Skin of body (tissue), 1 donor: ENCODE measurements at regions not wholly inside any gene's neighbourhood (a gene's known extent, or its start where the extent isn't known, plus 50 kb on each side); places are given as distances from the start of the nearest gene placed in this dataset.

Experiments used
- DNase-seq: peaks from one replicate; lab custom pipeline; 2025; lab: John Stamatoyannopoulos, UW

DNA sequence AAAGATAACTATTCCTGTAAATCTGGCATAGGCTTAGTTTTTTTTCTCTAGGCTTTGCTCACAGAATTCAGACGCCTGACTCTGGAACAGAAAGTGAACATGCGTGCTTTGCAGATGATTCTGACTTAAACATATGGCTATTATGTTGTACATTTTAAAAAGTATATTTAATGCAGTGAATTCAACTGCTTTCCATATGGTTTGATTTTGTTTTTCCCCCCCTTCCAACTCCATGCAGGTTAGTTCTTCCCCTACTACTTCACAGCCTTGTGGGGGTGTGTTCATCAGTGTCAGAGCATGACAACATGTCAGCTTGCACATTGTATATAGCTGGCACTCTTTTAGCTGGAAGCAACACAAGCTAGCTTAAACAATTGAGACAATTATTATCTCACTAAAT, 226.8 kb downstream of the TMEM167A start:
- DNase-seq: peak; percentile 71

- no peak for DNase-seq
Measured at GRCh38 chr5:82849885-82850284, 227.3 kb downstream of the TMEM167A start.

GRCh38 chr5:82847562-82847961, 229.6 kb downstream of the TMEM167A start:
- no peak for DNase-seq

DNA sequence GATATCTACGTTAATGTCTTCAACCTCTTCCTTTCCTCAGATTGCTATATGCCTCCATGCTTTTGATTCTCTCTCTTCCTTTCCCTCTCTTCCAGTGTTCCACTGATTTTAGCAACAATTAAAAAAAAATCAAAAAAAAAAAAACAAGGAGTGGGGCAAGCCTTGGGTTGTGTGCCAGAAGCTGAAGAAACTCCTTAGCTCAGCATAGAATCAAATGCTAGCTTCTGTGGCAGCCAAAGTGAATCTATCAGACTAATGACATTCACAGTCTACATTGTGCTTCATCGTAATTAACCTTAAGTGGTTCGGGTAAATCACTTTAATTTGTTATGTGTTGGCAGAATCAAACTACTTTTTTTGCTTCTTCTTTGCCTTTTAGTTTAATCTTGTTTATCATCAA, 237.3 kb downstream of the TMEM167A start:
- no peak for DNase-seq

DNA sequence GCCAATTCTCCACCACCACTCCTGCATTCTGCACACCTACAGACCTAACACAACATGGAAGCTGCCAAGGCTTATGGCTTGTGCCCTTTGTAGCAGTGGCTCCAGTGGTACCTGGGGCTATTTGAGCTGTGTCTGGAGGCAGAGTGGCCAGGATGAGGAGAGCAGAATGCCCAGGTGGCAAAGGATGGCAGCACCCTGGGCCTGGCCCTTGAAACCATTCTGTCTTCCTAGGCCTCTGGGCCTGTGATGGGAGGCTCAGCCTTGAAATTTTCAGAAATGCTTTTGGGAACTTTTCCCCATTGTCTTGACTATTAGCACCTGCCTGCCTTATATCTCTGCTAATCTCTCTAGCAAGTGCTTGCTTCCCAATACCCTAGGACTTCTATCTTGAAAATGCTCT, 241.7 kb downstream of the TMEM167A start:
- no peak for DNase-seq

GRCh38 chr5:82834151-82834550, 243.0 kb downstream of the TMEM167A start:
- DNase-seq: no peak

DNA sequence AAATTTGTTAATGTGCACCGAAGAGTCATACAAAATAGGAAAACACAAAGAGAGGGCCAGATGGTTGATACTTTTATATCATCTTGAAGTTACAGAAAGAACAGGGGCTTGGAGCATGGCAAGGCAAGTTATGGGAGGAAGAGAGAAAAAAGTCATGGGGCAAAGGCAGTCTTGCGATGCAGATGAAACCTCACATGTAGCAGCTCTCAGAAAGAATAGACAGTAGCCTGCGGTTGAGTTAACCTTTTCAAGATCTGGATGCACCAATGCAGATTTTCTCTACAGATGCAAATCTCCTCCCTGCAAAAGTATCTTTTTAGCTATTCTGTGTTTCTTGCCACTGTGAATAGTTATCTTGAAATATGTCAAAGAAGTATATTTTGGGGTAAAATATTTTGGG, 243.9 kb downstream of the TMEM167A start:
- no peak for DNase-seq

- no peak for DNase-seq
Measured at GRCh38 chr5:82832445-82832844, 244.7 kb downstream of the TMEM167A start.

GRCh38 chr5:82828211-82828610, 249.0 kb downstream of the TMEM167A start:
- no peak for DNase-seq

GRCh38 chr5:82827651-82828050, 249.5 kb downstream of the TMEM167A start:
- DNase-seq: no peak

- DNase-seq: no peak
Measured at GRCh38 chr5:82822634-82822927, 254.6 kb downstream of the TMEM167A start.

DNA sequence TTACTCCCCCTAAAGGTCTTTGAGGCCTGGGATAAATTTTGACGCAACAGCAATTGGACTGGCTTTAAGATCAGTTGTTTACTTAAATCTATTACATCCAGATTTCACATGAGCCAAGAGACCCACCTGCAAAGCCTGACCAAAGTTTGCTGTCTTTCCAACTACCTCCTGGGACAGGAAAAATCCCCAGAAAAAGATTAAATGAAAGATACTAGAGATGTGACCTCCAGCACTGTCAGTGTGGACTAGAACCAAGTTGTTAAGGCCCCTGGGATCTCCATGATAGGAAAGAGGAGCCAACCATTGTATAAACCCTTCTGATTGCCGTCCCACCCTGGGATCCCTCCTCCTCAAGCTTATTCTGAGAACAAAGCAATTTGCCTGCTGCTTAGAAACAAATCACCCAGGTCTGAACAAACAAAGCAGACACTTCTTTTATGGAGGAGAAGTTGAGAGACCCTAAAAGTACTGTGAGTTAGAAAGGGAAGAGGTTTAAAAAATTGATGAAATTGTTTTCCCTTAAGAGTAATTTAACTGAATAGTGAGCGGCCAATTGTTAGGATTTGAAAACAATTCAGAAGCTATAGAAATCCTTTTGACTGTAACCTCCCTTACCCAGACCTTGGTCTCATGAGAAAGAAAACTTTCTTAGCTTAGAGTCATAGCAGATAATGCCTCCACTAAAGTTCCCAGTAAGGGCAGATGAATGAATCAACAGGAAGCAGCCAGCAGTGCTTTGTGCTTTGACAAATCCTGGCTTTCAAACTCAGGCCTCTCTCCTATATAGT, 255.2 kb downstream of the TMEM167A start:
- DNase-seq: peak; percentile 52

DNA sequence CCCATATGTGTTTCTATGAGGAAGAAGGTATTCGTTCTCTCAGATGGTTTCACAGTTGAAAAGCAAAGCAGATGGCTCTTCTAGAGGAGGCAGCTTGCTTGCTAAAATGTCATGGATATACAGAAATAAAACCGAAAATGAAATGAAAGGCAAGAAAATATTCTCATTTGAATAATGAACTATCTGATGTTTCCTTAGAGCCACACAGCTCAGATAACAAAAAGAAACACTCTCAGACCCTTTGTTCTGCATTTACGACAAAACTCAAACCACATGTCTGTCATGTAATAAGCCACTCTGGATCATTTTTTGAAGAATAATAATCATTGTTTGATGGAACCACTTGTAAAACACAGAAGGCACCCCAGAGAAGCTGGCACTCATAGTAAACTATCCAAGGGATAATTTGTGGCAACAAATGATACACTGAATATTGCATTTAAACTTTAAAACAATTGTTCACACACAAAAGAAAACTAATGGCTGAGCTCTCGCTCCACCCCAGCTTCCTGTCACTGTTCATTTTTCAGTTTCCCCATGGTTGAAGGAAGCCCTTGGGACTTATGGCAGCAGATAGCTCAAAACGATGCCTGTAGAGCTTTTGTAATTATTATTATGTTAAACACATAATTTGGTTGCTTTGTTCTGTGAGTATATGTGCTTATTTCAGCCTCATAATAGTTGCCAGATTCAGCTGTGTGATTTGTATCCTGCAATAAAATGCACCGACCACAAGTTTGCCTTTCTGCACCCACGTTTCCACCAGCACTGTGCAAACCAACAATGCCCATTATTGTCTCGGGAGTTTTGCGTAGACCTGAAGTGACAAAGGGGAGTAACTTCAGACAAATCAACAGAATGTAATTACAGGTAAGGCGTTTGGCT, 256.0 kb downstream of the TMEM167A start:
- DNase-seq: peak; percentile 38

DNA sequence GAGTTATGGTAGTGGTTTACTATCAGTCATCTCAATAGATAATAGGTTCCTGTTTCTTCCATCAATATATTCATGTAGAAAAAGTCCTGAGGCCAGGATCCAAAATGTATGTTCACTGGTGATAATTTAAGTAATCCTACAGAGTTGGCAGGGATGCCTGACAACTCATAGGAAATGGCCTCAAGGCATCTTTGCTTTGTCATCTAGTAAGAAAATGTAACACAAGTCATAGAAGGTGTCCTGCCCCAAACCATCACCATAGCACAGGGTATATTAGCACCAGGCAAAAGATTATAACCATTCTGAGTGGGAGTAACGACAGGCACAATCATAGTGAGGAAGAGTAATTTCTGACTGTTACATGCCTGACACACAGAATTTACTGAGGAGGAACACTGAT, 257.0 kb downstream of the TMEM167A start:
- no peak for DNase-seq

- no peak for DNase-seq
Measured at GRCh38 chr5:82817897-82818676, 259.1 kb downstream of the TMEM167A start.

GRCh38 chr5:82816926-82817325, 260.3 kb downstream of the TMEM167A start:
- peak; percentile 78 for DNase-seq

GRCh38 chr5:82815871-82816270, 261.3 kb downstream of the TMEM167A start:
- DNase-seq: no peak

- DNase-seq: peak; percentile 27
Measured at GRCh38 chr5:82813861-82814260, 263.3 kb downstream of the TMEM167A start.

DNA sequence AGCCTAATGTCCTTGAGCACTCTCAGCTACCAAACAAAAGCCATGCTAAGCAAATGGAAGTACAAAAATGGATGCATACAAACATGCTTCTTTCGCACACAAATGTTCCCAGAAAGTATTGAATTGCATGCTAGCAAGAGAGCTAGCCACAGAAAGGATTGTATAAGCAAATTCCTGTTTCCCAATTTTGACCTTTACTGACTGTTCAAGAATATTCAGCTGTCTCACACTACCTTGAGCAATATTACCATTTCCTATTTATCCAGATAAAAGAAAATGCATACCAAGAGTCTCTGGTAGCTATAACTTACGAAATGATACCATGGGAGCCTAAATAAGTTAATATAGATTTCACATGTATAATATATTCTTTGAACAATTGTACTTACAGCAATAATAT, 264.6 kb downstream of the TMEM167A start:
- no peak for DNase-seq

GRCh38 chr5:82811490-82811889, 265.7 kb downstream of the TMEM167A start:
- peak; percentile 73 for DNase-seq

DNA sequence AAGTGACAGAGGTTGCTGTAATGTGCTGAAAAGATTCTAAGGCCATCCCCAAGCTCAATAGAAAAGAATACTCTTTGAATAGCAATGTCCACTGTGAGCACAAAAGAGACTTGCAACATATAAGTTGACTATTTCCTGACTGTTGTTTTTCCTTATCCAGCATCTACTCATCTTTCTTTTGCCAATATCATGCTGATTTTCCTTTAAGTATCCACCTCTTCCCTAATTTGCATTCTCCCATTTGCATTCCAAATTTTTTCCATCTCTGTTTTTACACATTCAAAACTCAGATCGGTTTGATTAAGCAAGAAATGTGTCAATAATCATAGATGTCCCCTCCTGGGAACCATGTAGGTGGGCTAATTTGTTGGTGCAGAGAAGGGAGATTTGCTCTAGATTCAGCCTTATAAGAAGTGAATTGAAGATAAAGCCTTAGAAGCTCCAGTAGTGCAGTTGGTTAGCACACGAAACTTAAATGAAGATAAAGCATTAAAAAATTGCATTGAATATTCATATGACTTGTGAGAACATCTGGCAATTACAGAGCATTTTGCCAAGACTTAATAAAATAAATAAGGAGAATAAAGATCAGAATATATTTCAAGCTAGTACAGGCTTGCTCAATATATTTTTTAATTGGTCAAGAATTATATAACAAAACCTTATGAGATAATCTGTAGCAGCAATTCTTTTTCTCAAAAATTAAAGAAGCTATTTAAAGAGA, 267.6 kb downstream of the TMEM167A start:
- DNase-seq: peak; percentile 59
